ENCODE measurements at regions not wholly inside any gene's neighbourhood (a gene's known extent, or its start where the extent isn't known, plus 50 kb on each side); places are given as distances from the start of the nearest gene placed in this dataset.

DNA sequence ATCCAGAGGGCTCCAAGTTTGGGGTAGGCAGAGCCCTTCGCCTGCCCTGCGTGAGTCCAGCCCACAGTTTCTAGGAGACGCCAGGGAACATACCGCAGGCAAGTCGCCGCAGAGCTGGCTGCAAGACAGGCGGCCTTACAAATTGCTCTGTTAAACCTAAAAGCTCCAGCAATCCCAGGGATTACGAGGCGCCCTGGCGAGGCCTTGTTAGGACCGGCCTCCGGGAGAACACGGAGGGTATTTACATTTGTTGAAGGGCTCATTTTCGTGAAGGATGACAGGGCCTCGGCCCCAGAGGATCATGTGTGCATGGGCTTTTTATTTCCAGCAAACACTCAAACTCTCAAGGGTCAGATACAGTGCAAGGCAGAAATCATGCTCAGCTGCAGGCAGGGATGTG is 77.6 kb upstream of the FOXF1 start:
- TF ChIP-seq, protein P1, sequence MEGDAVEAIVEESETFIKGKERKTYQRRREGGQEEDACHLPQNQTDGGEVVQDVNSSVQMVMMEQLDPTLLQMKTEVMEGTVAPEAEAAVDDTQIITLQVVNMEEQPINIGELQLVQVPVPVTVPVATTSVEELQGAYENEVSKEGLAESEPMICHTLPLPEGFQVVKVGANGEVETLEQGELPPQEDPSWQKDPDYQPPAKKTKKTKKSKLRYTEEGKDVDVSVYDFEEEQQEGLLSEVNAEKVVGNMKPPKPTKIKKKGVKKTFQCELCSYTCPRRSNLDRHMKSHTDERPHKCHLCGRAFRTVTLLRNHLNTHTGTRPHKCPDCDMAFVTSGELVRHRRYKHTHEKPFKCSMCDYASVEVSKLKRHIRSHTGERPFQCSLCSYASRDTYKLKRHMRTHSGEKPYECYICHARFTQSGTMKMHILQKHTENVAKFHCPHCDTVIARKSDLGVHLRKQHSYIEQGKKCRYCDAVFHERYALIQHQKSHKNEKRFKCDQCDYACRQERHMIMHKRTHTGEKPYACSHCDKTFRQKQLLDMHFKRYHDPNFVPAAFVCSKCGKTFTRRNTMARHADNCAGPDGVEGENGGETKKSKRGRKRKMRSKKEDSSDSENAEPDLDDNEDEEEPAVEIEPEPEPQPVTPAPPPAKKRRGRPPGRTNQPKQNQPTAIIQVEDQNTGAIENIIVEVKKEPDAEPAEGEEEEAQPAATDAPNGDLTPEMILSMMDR (conservative IDR thresholded peaks at IDR 0.05; ENCODE audit: low read depth, low read length) = no peak
- TF ChIP-seq EZH2phosphoT487 (IDR thresholded peaks at IDR 0.05; ENCODE audit: borderline replicate concordance, low read length) (no peak), EZH2 (IDR thresholded peaks at IDR 0.05; ENCODE audit: low read length, unreplicated experiment) (no peak)

Measured in PC-3 (cell line).